DND-41 (cell line): ENCODE measurements at regions not wholly inside any gene's neighbourhood (a gene's known extent, or its start where the extent isn't known, plus 50 kb on each side); places are given as distances from the start of the nearest gene placed in this dataset.

Experiments used
- EZH2 ChIP-seq: IDR thresholded peaks from 3 replicates; pipeline ENCODE4 v1.6.1; 2012; ENCODE audit warnings: borderline replicate concordance, low read depth, mild to moderate bottlenecking, moderate library complexity, low read length, inconsistent platforms; ENCODE audit not compliant: severe bottlenecking
- TF ChIP-seq, protein P1 (sequence below): IDR thresholded peaks from 2 replicates; pipeline ENCODE4 v1.5.1; 2012; ENCODE audit warnings: borderline replicate concordance, low read length, moderate library complexity, mild to moderate bottlenecking; ENCODE audit not compliant: poor library complexity, severe bottlenecking; ENCODE audit errors: extremely low read depth

DNA sequence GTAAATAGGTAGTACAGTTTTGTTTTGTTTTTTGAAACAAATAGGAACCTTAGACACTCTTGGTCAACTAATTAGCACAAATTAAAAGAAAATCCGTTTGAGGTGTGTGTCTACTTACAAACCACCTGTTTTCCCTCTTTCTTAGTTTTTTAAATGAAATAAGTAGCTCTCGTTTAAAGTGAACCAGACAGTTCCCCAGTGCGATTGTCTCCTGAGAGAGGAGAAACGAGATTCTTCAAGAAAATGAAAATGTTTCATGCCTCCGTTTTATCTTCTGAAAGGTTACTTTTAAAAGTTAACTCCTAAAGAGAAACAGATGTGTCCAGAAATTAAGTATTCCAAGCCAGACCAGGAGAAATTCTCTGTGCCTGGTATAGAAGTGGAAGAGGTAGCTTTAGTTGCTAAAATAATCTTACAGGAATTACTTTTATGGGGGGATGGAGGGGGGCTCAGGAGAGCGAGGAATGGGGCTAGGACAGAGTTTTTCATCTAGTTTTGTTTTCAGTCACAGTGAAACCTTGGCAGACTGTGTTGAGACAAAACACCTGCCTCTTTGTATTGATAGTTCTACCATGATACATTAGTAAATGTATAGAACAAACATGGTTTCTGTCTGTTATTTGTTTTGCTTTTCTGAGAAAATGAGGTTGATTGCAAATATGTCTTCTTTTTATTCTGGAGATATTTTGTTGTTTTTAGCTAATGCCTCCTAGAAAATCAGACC, 155.1 kb upstream of the CNTN4 start:
- TF ChIP-seq, protein P1, sequence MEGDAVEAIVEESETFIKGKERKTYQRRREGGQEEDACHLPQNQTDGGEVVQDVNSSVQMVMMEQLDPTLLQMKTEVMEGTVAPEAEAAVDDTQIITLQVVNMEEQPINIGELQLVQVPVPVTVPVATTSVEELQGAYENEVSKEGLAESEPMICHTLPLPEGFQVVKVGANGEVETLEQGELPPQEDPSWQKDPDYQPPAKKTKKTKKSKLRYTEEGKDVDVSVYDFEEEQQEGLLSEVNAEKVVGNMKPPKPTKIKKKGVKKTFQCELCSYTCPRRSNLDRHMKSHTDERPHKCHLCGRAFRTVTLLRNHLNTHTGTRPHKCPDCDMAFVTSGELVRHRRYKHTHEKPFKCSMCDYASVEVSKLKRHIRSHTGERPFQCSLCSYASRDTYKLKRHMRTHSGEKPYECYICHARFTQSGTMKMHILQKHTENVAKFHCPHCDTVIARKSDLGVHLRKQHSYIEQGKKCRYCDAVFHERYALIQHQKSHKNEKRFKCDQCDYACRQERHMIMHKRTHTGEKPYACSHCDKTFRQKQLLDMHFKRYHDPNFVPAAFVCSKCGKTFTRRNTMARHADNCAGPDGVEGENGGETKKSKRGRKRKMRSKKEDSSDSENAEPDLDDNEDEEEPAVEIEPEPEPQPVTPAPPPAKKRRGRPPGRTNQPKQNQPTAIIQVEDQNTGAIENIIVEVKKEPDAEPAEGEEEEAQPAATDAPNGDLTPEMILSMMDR, result no peak
- TF ChIP-seq EZH2, result no peak
